Panc1 (cell line): ENCODE measurements at regions not wholly inside any gene's neighbourhood (a gene's known extent, or its start where the extent isn't known, plus 50 kb on each side); places are given as distances from the start of the nearest gene placed in this dataset.

ENCODE experiments used
- ATAC-seq: fragments of 200-7000 bp; cut with Tn5 transposase; 2 replicates; pipeline ENCODE4 v1.9.1; 2020; ENCODE audit warnings: mild to moderate bottlenecking, moderate library complexity
- BruUV-seq: library from RNA; stranded (reverse); fragments of 400-500 nt; replicated peaks from 2 replicates; lab custom pipeline; 2021; lab: Mats Ljungman, UMichigan
- CTCF ChIA-PET: fragments of 300-600 bp; sonication (Branson Sonifier 250); formaldehyde crosslinking; loops from one replicate; lab custom pipeline; 2022; ENCODE audit warnings: antibody characterized with exemption; lab: Charles Lee
- POLR2A ChIA-PET: fragments of 300-600 bp; sonication (Branson Sonifier 250); formaldehyde crosslinking; loops from one replicate; lab custom pipeline; 2022; ENCODE audit warnings: antibody characterized with exemption; lab: Charles Lee
- DNase-seq: peaks from one replicate; pipeline ENCODE4 v3.0.0-alpha.2; 2010; ENCODE audit warnings: low read depth, low spot score
- H3K27ac ChIP-seq: 2 replicates; pipeline ENCODE4 v1.5.1; 2011; ENCODE audit warnings: mild to moderate bottlenecking, low read length, inconsistent platforms
- H3K27me3 ChIP-seq: fragments of 200-500 bp; sonication (Bioruptor generic); 2 replicates; pipeline ENCODE4 v1.6.0; 2014; ENCODE audit warnings: low read length, inconsistent platforms; ENCODE audit not compliant: control insufficient read depth, insufficient read depth
- H3K36me3 ChIP-seq: fragments of 200-500 bp; sonication (Bioruptor generic); 2 replicates; pipeline ENCODE4 v1.5.1; 2014; ENCODE audit warnings: inconsistent platforms, mild to moderate bottlenecking, low read length, moderate library complexity; ENCODE audit not compliant: control insufficient read depth, insufficient read depth
- H3K4me1 ChIP-seq: 2 replicates; pipeline ENCODE4 v1.5.1; 2011; ENCODE audit warnings: inconsistent platforms, mild to moderate bottlenecking, low read length, moderate library complexity; ENCODE audit not compliant: control insufficient read depth, insufficient read depth
- H3K4me3 ChIP-seq, 2 experiments: 2 replicates each; pipeline ENCODE4 v1.5.1; 2011 to 2012; ENCODE audit warnings: low read depth in 2 of 2, low read length in 2 of 2, mild to moderate bottlenecking in 2 of 2, inconsistent platforms in 1 of 2, moderate library complexity in 1 of 2
- H3K9me3 ChIP-seq: fragments of 200-500 bp; sonication (Bioruptor generic); 2 replicates; pipeline ENCODE4 v1.5.1; 2014; ENCODE audit warnings: low read depth, mild to moderate bottlenecking, inconsistent platforms, low read length, moderate library complexity; ENCODE audit not compliant: control insufficient read depth, insufficient read depth
- POLR2AphosphoS5 ChIP-seq: IDR thresholded peaks from 2 replicates; pipeline ENCODE4 v1.6.1; 2012; ENCODE audit warnings: mild to moderate bottlenecking, low read depth, low read length, moderate library complexity
- REST ChIP-seq, 2 experiments: IDR thresholded peaks; 2 replicates each; pipeline ENCODE4 v1.6.1; 2011 to 2012; ENCODE audit warnings: low read depth in 2 of 2, control low read depth in 1 of 2, low read length in 1 of 2, mild to moderate bottlenecking in 1 of 2, moderate library complexity in 1 of 2; ENCODE audit not compliant: insufficient read depth in 1 of 2
- SIN3A ChIP-seq: IDR thresholded peaks from 2 replicates; pipeline ENCODE4 v1.6.1; 2012; ENCODE audit warnings: low read depth, mild to moderate bottlenecking, low read length, moderate library complexity, borderline replicate concordance; ENCODE audit not compliant: insufficient read depth
- TCF7L2 ChIP-seq: IDR thresholded peaks from 2 replicates; pipeline ENCODE4 v1.6.1; 2011; ENCODE audit warnings: mild to moderate bottlenecking, low read depth, low read length, inconsistent platforms
- in situ Hi-C: cut with HindIII; loops from 2 replicates; pipeline ENCODE4 v1.10.0; 2016; ENCODE audit warnings: low sequenced_read_pairs, low pct_unique_long_range_greater_than_20kb
- intact Hi-C: fragments of 100-400 bp; cut with micrococcal nuclease; formaldehyde crosslinking; loops from one replicate; pipeline ENCODE4 v1.10.0; 2022; ENCODE audit not compliant: unreplicated experiment
- TF ChIP-seq, protein P1 (sequence below): fragments of 450-650 bp; IDR thresholded peaks from 2 replicates; pipeline ENCODE4 v1.5.1; 2017; ENCODE audit warnings: mild to moderate bottlenecking

GRCh38 chr2:175633227-175633626, 368.8 kb downstream of the LNPK start:
- Histone ChIP-seq H3K4me1 (no peaks in the 10 kb centered on the region), H3K4me3 (no peak overlapping the region), H3K27me3 (no peaks in the 10 kb centered on the region; the same call in 1 of the 2 replicates), H3K27ac (no peak overlapping the region), H3K36me3 (no peaks in the 10 kb centered on the region), H3K9me3 (no peaks in the 10 kb centered on the region)
- TF ChIP-seq TCF7L2 (no peak), SIN3A (no peak), REST (IDR thresholded peaks at IDR 0.05; ENCODE audit: insufficient read depth in 1 of 2, low read depth in 2 of 2, low read length in 1 of 2) (no peak), POLR2AphosphoS5 (no peak)
- TF ChIP-seq, protein P1, sequence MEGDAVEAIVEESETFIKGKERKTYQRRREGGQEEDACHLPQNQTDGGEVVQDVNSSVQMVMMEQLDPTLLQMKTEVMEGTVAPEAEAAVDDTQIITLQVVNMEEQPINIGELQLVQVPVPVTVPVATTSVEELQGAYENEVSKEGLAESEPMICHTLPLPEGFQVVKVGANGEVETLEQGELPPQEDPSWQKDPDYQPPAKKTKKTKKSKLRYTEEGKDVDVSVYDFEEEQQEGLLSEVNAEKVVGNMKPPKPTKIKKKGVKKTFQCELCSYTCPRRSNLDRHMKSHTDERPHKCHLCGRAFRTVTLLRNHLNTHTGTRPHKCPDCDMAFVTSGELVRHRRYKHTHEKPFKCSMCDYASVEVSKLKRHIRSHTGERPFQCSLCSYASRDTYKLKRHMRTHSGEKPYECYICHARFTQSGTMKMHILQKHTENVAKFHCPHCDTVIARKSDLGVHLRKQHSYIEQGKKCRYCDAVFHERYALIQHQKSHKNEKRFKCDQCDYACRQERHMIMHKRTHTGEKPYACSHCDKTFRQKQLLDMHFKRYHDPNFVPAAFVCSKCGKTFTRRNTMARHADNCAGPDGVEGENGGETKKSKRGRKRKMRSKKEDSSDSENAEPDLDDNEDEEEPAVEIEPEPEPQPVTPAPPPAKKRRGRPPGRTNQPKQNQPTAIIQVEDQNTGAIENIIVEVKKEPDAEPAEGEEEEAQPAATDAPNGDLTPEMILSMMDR: no peak
- BruUV-seq: no TSS peak
- ATAC-seq: no peak
- DNase-seq: no peak
- intact Hi-C loops (no loop called here), in situ Hi-C loops (no loop called here)
- ChIA-PET POLR2A (no interaction called here), CTCF (no interaction called here)

GRCh38 chr2:175631245-175631623, 370.8 kb downstream of the LNPK start:
- in situ Hi-C loops: no loop called here
- no TSS peak for BruUV-seq
- no peak overlapping the region for H3K27ac ChIP-seq
- intact Hi-C loops: no loop called here
- no peaks in the 10 kb centered on the region for H3K4me1 ChIP-seq
- ATAC-seq (no peak), DNase-seq (no peak)
- H3K9me3 ChIP-seq: no peaks in the 10 kb centered on the region
- no peaks in the 10 kb centered on the region; the same call in 1 of the 2 replicates for H3K27me3 ChIP-seq
- H3K36me3 ChIP-seq: no peaks in the 10 kb centered on the region
- no peak overlapping the region for H3K4me3 ChIP-seq
- TF ChIP-seq REST (IDR thresholded peaks at IDR 0.05; ENCODE audit: insufficient read depth in 1 of 2, low read depth in 2 of 2, low read length in 1 of 2): no peak
- no peak for TF ChIP-seq SIN3A
- TF ChIP-seq POLR2AphosphoS5: no peak
- TF ChIP-seq TCF7L2: no peak
- ChIA-PET CTCF (no interaction called here), POLR2A (no interaction called here)
